Thyroid gland (tissue), 4 donors: ENCODE measurements at regions not wholly inside any gene's neighbourhood (a gene's known extent, or its start where the extent isn't known, plus 50 kb on each side); places are given as distances from the start of the nearest gene placed in this dataset.

ENCODE experiments used
- DNase-seq, 2 donors: peaks; one replicate each; pipeline ENCODE4 v3.0.0-alpha.2; 2019
- H3K27ac ChIP-seq, 3 donors: fragments of 200-600 bp; sonication (generic); 1 replicate in 2 of 3; 2 replicates in 1 of 3; pipeline ENCODE4 v1.5.1; 2016 to 2019; ENCODE audit warnings: mild to moderate bottlenecking in 1 of 3, moderate library complexity in 1 of 3
- H3K27me3 ChIP-seq: fragments of 200-600 bp; sonication (generic); one replicate; pipeline ENCODE4 v1.5.1; 2019
- H3K36me3 ChIP-seq, 2 donors: fragments of 200-600 bp; sonication (generic); one replicate each; pipeline ENCODE4 v1.5.1; 2016 to 2019
- H3K4me1 ChIP-seq, 2 donors: fragments of 200-600 bp; sonication (generic); one replicate each; pipeline ENCODE4 v1.5.1; 2017 to 2019
- H3K4me3 ChIP-seq, 3 donors: fragments of 200-600 bp; sonication (generic); replicated peaks in 1 of 3; 1 replicate in 2 of 3; 2 replicates in 1 of 3; pipeline ENCODE4 v1.5.1; 2016; ENCODE audit warnings: mild to moderate bottlenecking in 1 of 3
- H3K9me3 ChIP-seq: fragments of 200-600 bp; sonication (generic); one replicate; pipeline ENCODE4 v1.5.1; 2017
- CTCF ChIP-seq, 6 experiments: fragments of 200-600 bp in 3 of 6; fragments of 450-650 bp in 3 of 6; sonication (generic) in 3 of 6; IDR thresholded peaks; one replicate each; pipeline ENCODE4 v1.5.1; 2016 to 2019; ENCODE audit warnings: antibody characterized with exemption in 6 of 6, mild to moderate bottlenecking in 2 of 6, inconsistent platforms in 1 of 6, moderate library complexity in 1 of 6
- POLR2A ChIP-seq, 2 donors: fragments of 450-650 bp; IDR thresholded peaks; one replicate each; pipeline ENCODE4 v1.6.1; 2017; ENCODE audit warnings: antibody characterized with exemption in 2 of 2, mild to moderate bottlenecking in 2 of 2, moderate library complexity in 1 of 2
- WGBS, 2 donors: methylation state at CpG; one replicate each; pipeline ENCODE4 v1.1.5; 2017; 5-methylcytosine and 5-hydroxymethylcytosine counted together
- intact Hi-C: fragments of 100-400 bp; cut with DNase I; formaldehyde crosslinking; loops from one replicate; pipeline ENCODE4 v1.15.1; 2023

- no peaks in the 10 kb centered on the region for H3K9me3 ChIP-seq
- H3K27me3 ChIP-seq: no peaks in the 10 kb centered on the region
- no peak for DNase-seq
- no peaks in the 10 kb centered on the region for H3K36me3 ChIP-seq
- H3K27ac ChIP-seq: no peak overlapping the region
- H3K4me3 ChIP-seq: no peak overlapping the region
- H3K4me1 ChIP-seq: no peaks in the 10 kb centered on the region
- 89% methylated on average over 5 of the region's 5 CpGs for WGBS, 2 donors
- intact Hi-C loops: no loop called here
- TF ChIP-seq POLR2A (IDR thresholded peaks at IDR 0.05): no peak
- TF ChIP-seq CTCF (IDR thresholded peaks at IDR 0.05): no peak
These were observed 127.0 kb upstream of the IPO5 start for GRCh38 chr13:97826421-97827012.

GRCh38 chr13:97834250-97834649 is 119.2 kb upstream of the IPO5 start:
- H3K27me3 ChIP-seq: no peaks in the 10 kb centered on the region
- no peak overlapping the region for H3K27ac ChIP-seq
- no peaks in the 10 kb centered on the region for H3K9me3 ChIP-seq
- intact Hi-C loops: no loop called here
- 69 to 79% methylated on average over 5 of the region's 5 CpGs for WGBS, 2 donors
- H3K4me3 ChIP-seq: no peak overlapping the region
- no peaks in the 10 kb centered on the region for H3K4me1 ChIP-seq
- no peaks in the 10 kb centered on the region for H3K36me3 ChIP-seq
- DNase-seq: no peak
- TF ChIP-seq POLR2A (IDR thresholded peaks at IDR 0.05) (no peak), CTCF (IDR thresholded peaks at IDR 0.05) (no peak)

- intact Hi-C loops: no loop called here
- WGBS, 2 donors: 93 to 94% methylated on average over 1 of the region's 1 CpG
- no peaks in the 10 kb centered on the region for H3K9me3 ChIP-seq
- TF ChIP-seq CTCF (IDR thresholded peaks at IDR 0.05) (no peak), POLR2A (IDR thresholded peaks at IDR 0.05) (no peak)
- no peak overlapping the region for H3K27ac ChIP-seq
- no peak for DNase-seq
- H3K4me1 ChIP-seq: no peaks in the 10 kb centered on the region
- H3K36me3 ChIP-seq: no peaks in the 10 kb centered on the region
- H3K4me3 ChIP-seq: no peak overlapping the region
- H3K27me3 ChIP-seq: no peaks in the 10 kb centered on the region
These were observed 110.3 kb upstream of the IPO5 start for GRCh38 chr13:97843189-97843588.

- no peak for TF ChIP-seq CTCF (IDR thresholded peaks at IDR 0.05)
- TF ChIP-seq POLR2A (IDR thresholded peaks at IDR 0.05): no peak
- Histone ChIP-seq H3K4me3 (no peak overlapping the region), H3K36me3 (no peaks in the 10 kb centered on the region), H3K27me3 (no peaks in the 10 kb centered on the region), H3K4me1 (no peaks in the 10 kb centered on the region), H3K27ac (no peak overlapping the region), H3K9me3 (no peaks in the 10 kb centered on the region)
- no peak for DNase-seq
- intact Hi-C loops: no loop called here
- WGBS, 2 donors: 87 to 90% methylated on average over 5 of the region's 5 CpGs
These were observed 109.3 kb upstream of the IPO5 start for GRCh38 chr13:97844151-97844550.

GRCh38 chr13:97848886-97849285 is 104.6 kb upstream of the IPO5 start:
- TF ChIP-seq POLR2A (IDR thresholded peaks at IDR 0.05): no peak
- DNase-seq: no peak
- H3K4me3 ChIP-seq: no peak overlapping the region
- 79 to 83% methylated on average over 3 of the region's 3 CpGs for WGBS, 2 donors
- intact Hi-C loops: no loop called here
- H3K4me1 ChIP-seq: no peaks in the 10 kb centered on the region
- H3K27me3 ChIP-seq: no peaks in the 10 kb centered on the region
- no peak overlapping the region for H3K27ac ChIP-seq
- H3K36me3 ChIP-seq: no peaks in the 10 kb centered on the region
- H3K9me3 ChIP-seq: no peaks in the 10 kb centered on the region

GRCh38 chr13:97849305-97849704 is 104.2 kb upstream of the IPO5 start:
- TF ChIP-seq CTCF (IDR thresholded peaks at IDR 0.05): peak in 2 of 6 experiments; percentile 12 to 15
- no peak for TF ChIP-seq POLR2A (IDR thresholded peaks at IDR 0.05)
- H3K4me3 ChIP-seq: no peak overlapping the region
- DNase-seq: no peak
- H3K9me3 ChIP-seq: no peaks in the 10 kb centered on the region
- H3K27me3 ChIP-seq: no peaks in the 10 kb centered on the region
- 58 to 69% methylated on average over 4 of the region's 4 CpGs for WGBS, 2 donors
- no peaks in the 10 kb centered on the region for H3K4me1 ChIP-seq
- H3K27ac ChIP-seq: no peak overlapping the region
- no peaks in the 10 kb centered on the region for H3K36me3 ChIP-seq
- intact Hi-C loops: no loop called here
